Right renal cortex interstitium (tissue), 3 donors: ENCODE measurements at regions not wholly inside any gene's neighbourhood (a gene's known extent, or its start where the extent isn't known, plus 50 kb on each side); places are given as distances from the start of the nearest gene placed in this dataset.

ENCODE experiments used
- DNase-seq, 3 donors: peaks; one replicate each; pipeline ENCODE4 v3.0.0-alpha.2; 2013; ENCODE audit warnings: low read depth in 3 of 3, low spot score in 2 of 3

GRCh38 chr2:105653302-105653701 lies 91.4 kb upstream of the NCK2 start:
- no peak for DNase-seq

GRCh38 chr2:105652014-105652796 lies 92.5 kb upstream of the NCK2 start:
- no peak for DNase-seq

- no peak for DNase-seq
These were observed 95.2 kb upstream of the NCK2 start for GRCh38 chr2:105649534-105649933.

GRCh38 chr2:105647731-105648130 lies 97.0 kb upstream of the NCK2 start:
- no peak for DNase-seq

GRCh38 chr2:105646774-105647076 lies 98.0 kb upstream of the NCK2 start:
- DNase-seq: no peak

- no peak for DNase-seq
These were observed 98.6 kb upstream of the NCK2 start for GRCh38 chr2:105645938-105646773.

GRCh38 chr2:105645031-105645937 lies 99.4 kb upstream of the NCK2 start:
- no peak for DNase-seq

DNA sequence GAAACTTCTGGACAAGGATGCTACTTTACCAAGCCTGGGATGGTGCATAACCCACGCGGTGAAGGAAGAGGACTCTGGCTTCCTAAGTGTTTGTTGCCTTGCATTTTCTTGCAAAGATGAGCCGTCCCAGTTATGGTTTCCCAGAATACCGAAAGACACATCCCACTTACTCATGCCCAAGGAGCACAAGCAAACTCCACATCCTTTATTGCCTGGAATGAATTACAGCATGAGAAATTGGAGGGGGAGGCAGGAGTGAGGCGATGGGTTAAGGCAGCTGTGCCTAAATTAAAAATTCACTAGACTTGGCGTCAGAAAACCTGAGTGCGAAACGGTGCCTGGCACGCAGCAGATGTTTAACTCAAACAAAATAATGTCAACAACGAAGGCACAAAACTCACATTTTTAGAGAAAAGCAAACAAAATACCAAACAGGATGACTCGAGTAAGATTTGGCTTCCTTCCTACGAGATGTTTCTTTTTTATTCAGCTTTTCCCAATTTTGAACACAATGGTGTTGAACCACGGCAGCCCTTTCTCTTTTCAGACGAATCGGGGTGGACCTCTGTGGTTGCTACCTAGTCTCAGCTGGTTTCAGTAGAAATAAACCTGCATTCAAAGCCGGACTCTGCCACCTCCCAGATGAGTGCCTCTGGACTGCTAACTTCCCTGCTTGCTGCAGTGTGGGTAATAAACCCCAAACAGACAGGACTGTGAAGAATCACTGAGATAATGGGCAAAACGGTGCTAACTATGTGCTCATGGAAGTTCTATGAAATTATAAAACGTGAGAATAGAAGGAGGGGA lies 100.3 kb upstream of the NCK2 start:
- no peak for DNase-seq

- DNase-seq: no peak
These were observed 101.1 kb upstream of the NCK2 start for GRCh38 chr2:105643405-105644173.

GRCh38 chr2:105641389-105641811 lies 103.3 kb upstream of the NCK2 start:
- DNase-seq: no peak

GRCh38 chr2:105640246-105640645 lies 104.5 kb upstream of the NCK2 start:
- DNase-seq: no peak

DNA sequence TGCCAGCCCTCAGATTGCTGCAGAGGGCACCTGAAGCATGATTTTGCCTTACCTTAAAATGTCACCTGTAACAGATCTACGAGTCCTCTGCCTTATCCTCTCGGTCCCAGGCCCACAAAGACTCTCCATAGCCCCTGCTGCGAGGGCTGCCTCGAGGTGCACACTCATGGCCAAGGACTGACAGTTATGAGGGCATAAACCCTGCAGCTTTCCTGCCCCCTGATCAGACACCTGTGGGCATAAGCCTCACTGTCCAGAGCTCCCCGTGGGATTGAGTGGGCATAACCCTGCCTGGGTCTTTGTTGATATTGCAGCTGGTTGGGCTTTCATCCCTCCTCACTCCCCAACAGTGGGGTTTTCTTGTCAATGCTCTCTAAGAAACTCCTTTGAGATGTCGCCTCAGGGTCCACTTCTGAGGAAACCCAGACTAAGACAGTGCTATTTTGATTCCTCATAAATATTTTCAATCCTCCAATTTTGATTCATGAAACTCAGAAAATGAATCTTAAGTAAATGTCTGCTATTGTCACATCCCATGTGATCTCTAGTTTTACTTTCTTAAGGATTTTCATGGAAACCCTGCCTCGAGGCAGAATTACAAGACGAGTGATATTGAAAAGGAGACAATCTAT lies 108.5 kb upstream of the NCK2 start:
- no peak for DNase-seq

- DNase-seq: no peak
These were observed 109.1 kb upstream of the NCK2 start for GRCh38 chr2:105635564-105635963.

DNA sequence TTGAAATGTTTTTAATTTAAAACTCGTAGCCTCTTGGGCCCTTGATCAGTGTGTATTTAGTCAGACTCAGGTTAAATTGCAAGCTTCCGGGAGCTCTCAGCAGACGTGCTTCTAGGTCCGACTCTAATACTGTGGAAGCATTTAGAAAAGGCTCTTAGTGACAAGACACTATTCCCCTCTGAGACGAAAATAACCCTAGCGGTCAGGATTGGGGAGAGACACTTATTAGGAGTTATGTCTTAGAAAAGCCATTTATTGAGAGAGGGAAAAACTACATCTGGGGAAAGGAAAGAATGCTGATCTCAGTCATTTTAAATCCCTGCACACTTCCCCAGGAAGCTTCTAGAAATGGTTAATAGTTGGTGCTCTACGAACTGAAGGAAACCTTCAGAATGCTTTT lies 110.5 kb upstream of the NCK2 start:
- DNase-seq: no peak

DNA sequence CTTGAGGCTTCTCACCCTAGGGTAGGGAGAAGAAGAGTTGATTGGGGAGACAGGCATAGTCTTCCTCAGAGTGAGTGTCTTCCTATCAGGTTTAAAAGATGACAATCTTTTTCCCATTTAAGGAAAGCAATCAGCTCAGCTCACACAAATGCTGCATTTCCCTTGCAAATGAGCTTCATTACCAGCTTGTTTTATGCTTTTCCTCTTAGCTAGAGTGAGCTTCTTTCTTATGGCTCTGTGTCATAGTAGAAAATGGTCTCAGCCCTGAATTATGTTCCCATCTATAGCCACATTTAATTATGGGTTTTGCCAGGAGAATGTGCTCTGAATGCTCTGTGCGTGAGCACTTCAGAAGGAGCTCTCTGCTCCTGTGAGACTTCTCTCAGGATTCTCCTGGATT lies 112.8 kb upstream of the NCK2 start:
- DNase-seq: no peak

GRCh38 chr2:105631011-105631410 lies 113.7 kb upstream of the NCK2 start:
- no peak for DNase-seq

- DNase-seq: no peak
These were observed 115.1 kb upstream of the NCK2 start for GRCh38 chr2:105629634-105630033.

DNA sequence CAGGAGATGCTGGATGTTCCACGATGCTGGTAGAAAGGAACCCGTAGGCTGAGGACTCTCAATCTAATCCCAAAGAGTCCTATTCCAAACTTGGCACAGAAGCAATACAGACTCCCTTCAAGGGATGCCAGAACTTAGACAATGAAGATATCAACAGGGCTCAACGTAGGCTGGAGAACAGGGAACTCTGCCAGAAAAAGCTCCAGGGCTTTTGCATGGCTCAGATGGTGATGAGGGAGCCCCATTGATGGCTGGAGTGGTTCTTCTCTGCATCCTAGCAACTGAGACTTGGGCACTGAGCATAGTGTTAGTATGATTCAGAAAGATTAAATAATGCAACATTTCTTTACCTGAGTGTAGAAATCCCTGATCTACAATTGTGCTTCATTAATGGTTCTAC lies 117.2 kb upstream of the NCK2 start:
- no peak for DNase-seq

DNA sequence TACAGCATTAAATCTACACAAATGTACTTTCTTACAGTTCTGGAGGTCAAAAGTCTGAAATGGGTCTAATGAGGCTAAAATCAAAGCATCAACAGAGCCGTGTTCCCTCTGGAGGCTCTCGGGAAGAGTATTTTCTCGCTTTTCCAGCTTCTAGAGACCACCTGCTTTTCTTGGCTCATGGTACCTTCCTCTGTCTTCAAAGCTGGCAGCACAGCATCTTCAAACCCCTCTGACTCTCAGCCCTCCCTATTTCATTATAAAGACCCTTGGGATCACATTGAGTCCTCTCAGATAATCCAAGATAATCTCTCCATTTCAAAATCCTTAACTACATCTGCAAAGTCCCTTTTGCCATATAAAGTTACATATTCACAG lies 117.8 kb upstream of the NCK2 start:
- no peak for DNase-seq
